GM21390 (cell line): ENCODE measurements at regions not wholly inside any gene's neighbourhood (a gene's known extent, or its start where the extent isn't known, plus 50 kb on each side); places are given as distances from the start of the nearest gene placed in this dataset.
A peak's percentile ranks its signal among the peaks of the same experiment; 100 is the strongest.
"Not testable (repeated sequence)": the region's sequence is repeated elsewhere in the genome, so short reads cannot be mapped to it uniquely, and the experiment has no call there.

Experiments used
- ATAC-seq: cut with Tn5 transposase; IDR thresholded peaks from one replicate; pipeline ENCODE4 v1.9.1; 2021; ENCODE audit not compliant: unreplicated experiment

- ATAC-seq = no peak
Measured at GRCh38 chr3:152151216-152151876, 117.4 kb upstream of the MBNL1 start.

GRCh38 chr3:152151877-152152765 is 116.6 kb upstream of the MBNL1 start:
- ATAC-seq = not testable (repeated sequence)

- ATAC-seq = not testable (repeated sequence)
Measured at GRCh38 chr3:152153115-152153514, 115.6 kb upstream of the MBNL1 start.

DNA sequence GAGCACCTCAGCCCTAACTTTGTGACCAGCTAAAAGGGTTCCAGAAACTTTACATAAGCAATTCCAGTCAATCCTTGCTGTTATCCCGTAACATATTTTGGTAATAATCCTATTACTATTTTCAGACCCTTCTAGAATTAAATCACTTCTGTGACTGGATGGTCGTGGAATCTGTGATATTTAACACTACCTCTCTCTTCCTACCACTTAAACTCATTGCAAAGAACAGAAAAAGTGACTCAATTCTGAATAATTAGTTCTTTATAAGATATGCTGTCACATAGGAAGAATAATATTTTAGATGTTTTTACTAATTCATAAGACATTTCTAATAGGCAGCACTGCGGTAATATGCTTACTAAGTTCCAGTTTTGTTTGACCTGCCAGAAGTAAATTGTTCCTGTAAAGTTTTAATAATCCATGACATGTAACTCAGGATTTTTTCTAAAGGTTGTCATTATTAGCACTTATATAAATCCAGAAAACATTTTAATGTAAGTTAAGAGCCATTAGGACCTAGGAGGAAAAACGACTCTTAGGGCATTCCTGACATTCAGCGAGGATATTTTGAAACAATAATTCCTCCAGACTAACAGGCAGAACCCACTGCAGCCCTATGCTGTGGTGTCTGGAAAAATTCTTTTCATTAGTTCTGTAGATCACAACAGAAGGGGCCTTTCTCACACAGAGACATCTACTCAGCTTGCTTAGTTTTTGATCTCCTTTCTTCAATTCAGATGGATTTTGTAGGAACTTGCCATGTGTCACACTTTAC is 113.3 kb upstream of the MBNL1 start:
- no peak for ATAC-seq

DNA sequence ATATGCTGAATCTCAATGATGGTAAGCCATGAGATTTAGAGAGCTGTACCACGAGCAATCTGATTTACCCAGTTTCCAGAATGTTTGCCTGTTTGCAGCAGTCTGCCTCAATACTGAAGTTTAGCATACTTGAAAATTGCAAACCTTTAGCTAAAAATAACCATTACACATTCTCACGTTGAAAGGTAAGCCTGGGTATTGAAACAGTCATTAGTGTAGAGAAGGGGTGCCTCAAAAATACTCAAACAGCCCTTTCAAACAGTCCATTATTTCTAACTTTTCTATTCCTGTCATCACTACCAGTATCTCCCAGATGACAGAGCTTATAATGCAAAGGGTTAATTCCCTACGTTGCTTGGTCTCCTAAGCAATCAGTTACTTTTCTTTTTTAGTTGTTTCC is 111.8 kb upstream of the MBNL1 start:
- ATAC-seq = no peak

DNA sequence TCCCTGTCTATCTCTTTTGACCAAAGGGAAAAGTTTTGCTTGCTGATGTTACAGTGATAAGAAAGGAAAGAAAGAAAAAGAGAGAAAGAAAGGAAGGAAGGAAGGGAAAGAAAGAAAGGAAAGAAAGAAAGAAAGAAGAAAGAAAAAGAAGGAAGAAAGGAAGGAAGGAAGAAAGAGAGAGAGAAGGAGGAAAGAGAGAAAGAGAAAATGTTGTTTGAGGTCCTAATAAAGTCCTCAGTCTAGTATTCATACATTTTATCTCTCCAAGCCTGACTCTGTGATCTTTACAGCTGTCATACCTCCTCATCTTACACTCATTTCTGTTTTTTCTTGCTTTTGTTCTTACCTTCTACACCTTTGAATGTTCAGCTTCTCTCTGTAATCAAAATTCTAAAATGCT is 111.4 kb upstream of the MBNL1 start:
- ATAC-seq = no peak

- ATAC-seq = no peak
Measured at GRCh38 chr3:152159328-152159727, 109.4 kb upstream of the MBNL1 start.

DNA sequence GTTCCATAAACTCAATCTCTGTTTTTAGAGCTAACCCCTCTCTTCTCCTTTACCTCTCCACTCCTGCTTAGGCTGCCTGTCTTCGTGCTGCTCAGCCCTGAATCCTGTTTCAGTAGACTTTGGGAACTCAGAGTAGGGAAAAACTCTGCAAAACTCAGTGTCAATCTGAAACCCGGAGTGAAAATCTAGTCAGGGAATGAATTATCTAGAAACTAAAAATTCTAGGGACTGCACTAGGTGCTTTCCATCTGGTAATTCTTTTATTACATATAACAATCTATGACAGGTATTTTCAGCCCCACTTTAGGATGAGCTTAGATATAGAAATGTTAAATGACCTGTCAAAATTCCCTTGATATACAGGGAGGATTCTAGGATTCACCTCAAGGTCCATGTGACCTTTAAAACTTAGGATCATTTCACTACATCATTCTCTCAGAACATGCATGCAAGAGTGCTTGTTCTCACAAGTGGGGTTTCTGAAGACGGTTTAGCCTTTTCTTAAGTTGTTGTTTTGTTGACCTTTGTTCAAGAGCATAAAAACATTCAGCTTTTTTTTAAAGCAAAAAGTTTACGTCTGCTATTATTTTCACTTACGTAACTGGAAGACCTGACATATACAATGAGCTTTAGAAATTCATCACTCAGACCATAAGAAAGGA is 108.2 kb upstream of the MBNL1 start:
- no peak for ATAC-seq

GRCh38 chr3:152172460-152172859 is 96.3 kb upstream of the MBNL1 start:
- no peak for ATAC-seq

DNA sequence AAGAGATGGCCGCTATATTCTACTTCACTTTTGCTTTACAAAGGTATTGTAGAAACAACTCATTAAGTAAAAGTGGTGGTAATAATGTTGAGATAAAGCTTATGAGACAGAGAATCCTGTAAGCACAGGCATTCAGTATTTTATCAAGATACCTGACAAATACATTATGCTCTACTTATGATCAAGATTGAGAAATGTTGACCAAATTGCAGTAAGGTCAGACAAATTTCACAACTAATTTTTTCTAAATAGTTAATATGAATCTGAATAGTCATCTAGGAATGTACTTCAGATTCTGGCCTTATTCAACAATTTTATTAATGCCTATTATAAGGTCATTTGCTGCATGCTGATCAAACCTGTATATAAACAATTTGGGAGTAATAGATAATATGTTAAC is 95.1 kb upstream of the MBNL1 start:
- ATAC-seq = no peak

GRCh38 chr3:152174876-152175527 is 93.7 kb upstream of the MBNL1 start:
- ATAC-seq = no peak

DNA sequence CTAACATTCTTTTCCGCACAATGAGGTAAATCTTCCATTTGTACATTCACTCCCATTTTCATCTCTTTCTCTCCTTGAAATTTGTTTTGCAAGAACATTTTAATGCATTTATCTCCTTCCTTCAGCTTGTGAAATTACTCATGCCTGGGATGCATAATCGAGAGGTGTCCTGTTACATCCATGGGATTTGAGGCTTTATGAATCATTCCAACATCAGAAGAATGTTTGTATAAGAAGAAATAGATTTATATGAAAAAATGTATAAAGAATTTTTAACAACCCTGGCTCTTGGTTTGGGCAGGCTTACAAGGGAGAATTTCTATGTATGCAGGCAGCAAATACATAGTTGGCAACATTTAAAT is 93.2 kb upstream of the MBNL1 start:
- no peak for ATAC-seq

DNA sequence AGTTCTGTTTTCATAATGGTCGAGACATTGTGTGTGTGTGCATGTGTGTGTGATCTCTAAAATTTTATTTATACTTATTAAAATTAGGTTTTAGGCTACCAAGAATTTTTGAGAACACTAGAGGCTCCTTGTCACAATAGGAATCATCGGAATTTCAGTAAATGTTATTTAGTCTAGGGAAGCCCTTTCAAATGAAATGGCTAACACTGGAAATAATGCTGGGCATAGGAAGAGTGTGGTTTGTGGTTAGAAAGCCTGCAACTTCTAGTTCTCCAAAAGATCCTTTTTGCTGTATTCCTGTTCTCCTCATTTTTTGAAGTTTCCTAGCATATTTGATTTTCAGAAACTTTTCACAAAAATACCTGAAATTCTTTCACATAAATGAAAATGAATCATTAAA is 92.5 kb upstream of the MBNL1 start:
- ATAC-seq = no peak

DNA sequence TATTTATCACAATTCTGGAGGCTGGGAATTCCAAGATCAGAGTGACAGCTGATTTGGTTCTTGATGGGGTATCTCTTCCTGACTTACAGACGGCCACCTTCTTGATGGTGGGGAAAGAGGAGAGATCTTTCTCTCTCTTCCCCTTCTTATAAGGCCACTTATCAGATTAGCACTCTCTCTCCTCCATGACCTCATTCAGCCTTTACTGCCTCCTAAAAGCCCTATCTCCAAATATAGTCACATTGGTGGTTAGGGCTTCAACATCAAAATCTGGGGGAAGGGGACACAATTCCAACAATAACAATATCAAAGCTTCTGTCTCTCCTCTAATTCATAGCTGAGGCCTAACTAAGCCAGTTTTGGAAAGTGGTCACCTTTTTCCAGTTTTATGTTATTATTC is 91.7 kb upstream of the MBNL1 start:
- ATAC-seq = no peak

DNA sequence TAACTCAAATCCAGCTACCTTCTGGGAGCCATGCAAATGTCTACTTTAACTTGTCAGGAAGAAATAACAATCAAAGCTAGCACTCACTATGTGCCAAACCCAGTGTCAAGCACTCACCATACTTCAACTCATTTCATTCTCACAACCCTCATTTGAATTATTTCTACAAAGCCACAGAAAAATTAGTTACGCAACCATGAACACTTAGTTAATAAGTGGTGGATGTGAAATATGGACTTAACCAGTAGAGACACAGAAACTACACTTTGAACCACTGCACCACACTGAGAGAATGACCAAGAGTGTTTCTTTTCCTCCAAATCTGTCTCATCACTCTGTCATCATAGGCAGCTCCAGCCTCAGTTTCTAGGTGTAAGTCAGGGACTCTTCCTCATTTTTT is 91.0 kb upstream of the MBNL1 start:
- ATAC-seq = peak; percentile 95

- ATAC-seq = peak; percentile 85
Measured at GRCh38 chr3:152183473-152183872, 85.3 kb upstream of the MBNL1 start.

DNA sequence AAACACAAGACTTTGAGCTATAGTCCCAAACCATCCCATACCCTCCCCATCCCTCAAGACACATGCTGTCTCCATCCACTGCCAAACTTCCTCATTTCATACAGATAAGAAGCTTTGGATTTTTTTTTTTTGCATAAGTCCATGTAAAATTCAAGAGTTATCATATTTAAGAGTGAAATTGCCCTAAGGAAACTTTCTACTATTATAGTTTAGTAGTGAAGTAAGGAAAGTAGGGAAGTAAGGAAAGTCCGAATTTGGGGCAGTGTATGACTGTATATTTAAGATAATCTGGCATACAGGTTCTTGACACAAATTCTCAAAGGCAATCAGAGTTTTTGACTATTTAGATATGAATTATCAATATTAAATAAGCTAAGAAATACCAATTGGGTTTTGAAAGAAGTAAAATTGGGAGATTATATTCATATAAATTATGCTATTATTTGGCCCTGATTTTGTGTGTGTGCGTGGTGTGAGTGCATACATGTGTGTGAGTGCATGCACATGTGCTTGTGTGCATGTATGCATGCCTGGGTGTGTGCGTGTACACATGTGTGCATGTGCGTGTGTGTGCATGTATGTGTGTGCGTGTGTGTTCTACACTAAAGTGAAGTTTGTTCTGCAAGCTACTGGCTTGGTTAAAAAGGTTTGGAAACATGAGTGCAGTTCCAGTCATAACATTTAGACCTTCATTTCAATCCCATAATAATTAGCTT is 83.6 kb upstream of the MBNL1 start:
- no peak for ATAC-seq

- no peak for ATAC-seq
Measured at GRCh38 chr3:152185891-152186630, 82.7 kb upstream of the MBNL1 start.

- ATAC-seq = no peak
Measured at GRCh38 chr3:152190636-152191183, 78.0 kb upstream of the MBNL1 start.
